Tibial nerve (tissue), 4 donors: ENCODE measurements at regions not wholly inside any gene's neighbourhood (a gene's known extent, or its start where the extent isn't known, plus 50 kb on each side); places are given as distances from the start of the nearest gene placed in this dataset.

Experiments
- DNase-seq, 2 donors: peaks; one replicate each; pipeline ENCODE4 v3.0.0-alpha.2; 2019; ENCODE audit warnings: low spot score in 2 of 2
- H3K27ac ChIP-seq, 4 donors: fragments of 200-600 bp; sonication (generic) in 3 of 4; one replicate each; pipeline ENCODE4 v1.5.1; 2017 to 2019; ENCODE audit warnings: mild to moderate bottlenecking in 1 of 4
- H3K27me3 ChIP-seq, 2 donors: fragments of 200-600 bp; sonication (generic) in 1 of 2; one replicate each; pipeline versions ENCODE4 v1.5.1 to v1.6.0; 2017 to 2019
- H3K36me3 ChIP-seq, 3 donors: fragments of 200-600 bp; sonication (generic); one replicate each; pipeline ENCODE4 v1.5.1; 2018 to 2019
- H3K4me1 ChIP-seq, 4 donors: fragments of 200-600 bp; sonication (generic) in 3 of 4; one replicate each; pipeline ENCODE4 v1.5.1; 2017 to 2019
- H3K4me3 ChIP-seq, 4 donors: fragments of 200-600 bp; sonication (generic) in 3 of 4; one replicate each; pipeline ENCODE4 v1.5.1; 2017 to 2019; ENCODE audit warnings: mild to moderate bottlenecking in 1 of 4, moderate library complexity in 1 of 4
- H3K9me3 ChIP-seq, 4 donors: fragments of 200-600 bp; sonication (generic) in 3 of 4; one replicate each; pipeline ENCODE4 v1.5.1; 2017 to 2019
- EP300 ChIP-seq, 2 donors: sonication (generic); formaldehyde crosslinking; IDR thresholded peaks; one replicate each; pipeline ENCODE4 v1.6.1; 2017; ENCODE audit warnings: antibody characterized with exemption in 2 of 2, mild to moderate bottlenecking in 1 of 2
- POLR2A ChIP-seq, 2 donors: fragments of 450-650 bp; IDR thresholded peaks; one replicate each; pipeline ENCODE4 v1.6.1; 2017; ENCODE audit warnings: antibody characterized with exemption in 2 of 2, mild to moderate bottlenecking in 2 of 2, moderate library complexity in 2 of 2
- WGBS, 2 donors: methylation state at CpG; one replicate each; pipeline ENCODE4 v1.1.5; 2018; 5-methylcytosine and 5-hydroxymethylcytosine counted together
- TF ChIP-seq, protein P1 (sequence below), 5 experiments: fragments of 200-600 bp in 3 of 5; fragments of 450-650 bp in 2 of 5; sonication (generic) in 3 of 5; IDR thresholded peaks; one replicate each; pipeline ENCODE4 v1.5.1; 2016 to 2019; ENCODE audit warnings: antibody characterized with exemption in 5 of 5, mild to moderate bottlenecking in 3 of 5, moderate library complexity in 2 of 5

DNA sequence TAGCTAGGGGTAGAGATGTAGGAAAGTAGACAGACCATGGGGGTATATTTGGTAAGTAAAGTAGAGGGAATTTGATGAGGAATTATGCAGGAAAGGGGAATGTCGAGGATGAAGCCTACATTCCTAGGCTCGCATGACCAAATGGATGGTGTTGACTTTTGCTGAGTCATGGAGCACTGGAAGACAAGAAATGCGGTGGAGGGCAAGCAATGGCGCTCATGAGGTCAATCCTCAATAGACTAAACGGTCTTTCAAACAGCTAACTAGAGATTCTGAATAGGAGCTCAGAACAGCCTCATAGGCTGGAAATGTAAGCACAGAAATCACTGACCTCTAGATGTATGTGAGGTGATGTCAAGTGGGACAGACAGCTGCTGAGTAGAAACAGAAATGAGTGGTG lies 50.7 kb upstream of the FST start:
- no peak for DNase-seq
- Histone ChIP-seq H3K9me3 (no peaks in the 10 kb centered on the region), H3K27ac (no peak overlapping the region), H3K36me3 (no peaks in the 10 kb centered on the region), H3K27me3 (no peaks in the 10 kb centered on the region), H3K4me3 (no peak overlapping the region), H3K4me1 (peaks cover 0 to 4% (median 0%) of the 10 kb centered on the region in 4 donors)
- TF ChIP-seq EP300 (IDR thresholded peaks at IDR 0.05) (no peak), POLR2A (IDR thresholded peaks at IDR 0.05) (no peak)
- TF ChIP-seq, protein P1, sequence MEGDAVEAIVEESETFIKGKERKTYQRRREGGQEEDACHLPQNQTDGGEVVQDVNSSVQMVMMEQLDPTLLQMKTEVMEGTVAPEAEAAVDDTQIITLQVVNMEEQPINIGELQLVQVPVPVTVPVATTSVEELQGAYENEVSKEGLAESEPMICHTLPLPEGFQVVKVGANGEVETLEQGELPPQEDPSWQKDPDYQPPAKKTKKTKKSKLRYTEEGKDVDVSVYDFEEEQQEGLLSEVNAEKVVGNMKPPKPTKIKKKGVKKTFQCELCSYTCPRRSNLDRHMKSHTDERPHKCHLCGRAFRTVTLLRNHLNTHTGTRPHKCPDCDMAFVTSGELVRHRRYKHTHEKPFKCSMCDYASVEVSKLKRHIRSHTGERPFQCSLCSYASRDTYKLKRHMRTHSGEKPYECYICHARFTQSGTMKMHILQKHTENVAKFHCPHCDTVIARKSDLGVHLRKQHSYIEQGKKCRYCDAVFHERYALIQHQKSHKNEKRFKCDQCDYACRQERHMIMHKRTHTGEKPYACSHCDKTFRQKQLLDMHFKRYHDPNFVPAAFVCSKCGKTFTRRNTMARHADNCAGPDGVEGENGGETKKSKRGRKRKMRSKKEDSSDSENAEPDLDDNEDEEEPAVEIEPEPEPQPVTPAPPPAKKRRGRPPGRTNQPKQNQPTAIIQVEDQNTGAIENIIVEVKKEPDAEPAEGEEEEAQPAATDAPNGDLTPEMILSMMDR (IDR thresholded peaks at IDR 0.05), result no peak
- WGBS, 2 donors, result 57 to 70% methylated on average over 5 of the region's 5 CpGs

DNA sequence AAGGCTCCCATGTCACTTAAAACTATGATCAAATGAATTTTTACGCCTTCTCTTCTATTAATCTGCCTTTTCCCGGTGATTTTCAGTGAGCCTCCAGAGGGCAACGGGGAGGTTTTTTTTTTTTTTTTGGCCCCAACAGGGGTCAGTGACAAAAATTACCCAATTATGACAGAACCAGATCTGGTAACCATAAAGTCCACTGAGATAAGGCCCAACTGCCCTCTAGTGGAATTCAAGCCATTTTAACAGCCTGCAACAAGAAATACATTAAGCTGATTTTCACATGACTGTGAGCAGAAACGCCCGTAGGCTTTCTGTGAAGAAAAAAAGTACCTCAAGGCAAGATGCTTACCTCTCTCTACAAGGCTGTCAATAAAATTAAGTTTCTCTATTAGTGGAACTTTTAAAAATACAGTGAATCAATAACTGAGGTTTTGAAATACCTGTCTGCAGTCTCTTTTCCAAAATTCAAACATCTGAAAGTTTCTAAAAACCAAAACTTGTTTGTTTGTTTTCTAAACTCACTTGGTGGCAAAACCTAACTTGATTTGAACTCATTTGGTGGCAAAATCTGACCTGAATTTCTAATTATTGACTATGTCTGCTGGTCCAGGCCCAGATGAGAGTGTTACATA lies 49.7 kb upstream of the FST start:
- no peaks in the 10 kb centered on the region for H3K36me3 ChIP-seq
- no peak overlapping the region for H3K4me3 ChIP-seq
- 67 to 74% methylated on average over 5 of the region's 5 CpGs for WGBS, 2 donors
- TF ChIP-seq, protein P1 (IDR thresholded peaks at IDR 0.05), result peak in 4 of 5 experiments; percentile 16 to 61 (median 37)
- TF ChIP-seq EP300 (IDR thresholded peaks at IDR 0.05), result no peak
- DNase-seq, result no peak
- no peaks in the 10 kb centered on the region for H3K27me3 ChIP-seq
- peaks cover 0 to 2% (median 0%) of the 10 kb centered on the region in 4 donors for H3K4me1 ChIP-seq
- no peak overlapping the region for H3K27ac ChIP-seq
- H3K9me3 ChIP-seq, result no peaks in the 10 kb centered on the region
